ENCODE measurements at regions not wholly inside any gene's neighbourhood (a gene's known extent, or its start where the extent isn't known, plus 50 kb on each side); places are given as distances from the start of the nearest gene placed in this dataset.

DNA sequence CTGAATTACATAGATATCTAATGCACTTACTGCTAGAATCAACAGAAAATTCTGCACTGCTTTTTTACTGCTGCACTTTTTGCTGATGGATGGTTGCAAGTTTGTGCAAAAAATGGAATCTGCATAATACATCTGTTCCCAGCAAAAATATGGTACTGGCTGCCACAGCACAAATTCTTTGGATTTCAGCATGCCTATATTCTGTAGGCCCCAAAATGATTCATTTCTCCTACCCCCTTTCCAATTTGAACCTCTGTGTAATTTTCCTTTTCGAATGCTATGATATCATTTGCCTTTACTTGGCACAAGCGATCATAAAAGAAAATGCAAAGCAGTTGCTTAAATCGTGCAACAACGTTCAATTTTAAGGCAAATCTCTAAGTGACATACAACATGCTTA lies 524.2 kb upstream of the NBEA start:
- H3K4me2 ChIP-seq (ENCODE audit: low read length) = no peak overlapping the region
- H2AFZ ChIP-seq = no peak overlapping the region
- no peaks in the 10 kb centered on the region for H3K9me3 ChIP-seq (ENCODE audit: control insufficient read depth, low read length)
- no peaks in the 10 kb centered on the region for H3K36me3 ChIP-seq (ENCODE audit: control insufficient read depth, insufficient read depth, low read length)
- no peak overlapping the region for H3K27ac ChIP-seq
- no peaks in the 10 kb centered on the region for H3K27me3 ChIP-seq (ENCODE audit: control insufficient read depth, insufficient read depth, low read length)
- H3K79me2 ChIP-seq = no peaks in the 10 kb centered on the region
- no peak overlapping the region for H3K9ac ChIP-seq
- H3K4me1 ChIP-seq = no peaks in the 10 kb centered on the region
- TF ChIP-seq, protein P1, sequence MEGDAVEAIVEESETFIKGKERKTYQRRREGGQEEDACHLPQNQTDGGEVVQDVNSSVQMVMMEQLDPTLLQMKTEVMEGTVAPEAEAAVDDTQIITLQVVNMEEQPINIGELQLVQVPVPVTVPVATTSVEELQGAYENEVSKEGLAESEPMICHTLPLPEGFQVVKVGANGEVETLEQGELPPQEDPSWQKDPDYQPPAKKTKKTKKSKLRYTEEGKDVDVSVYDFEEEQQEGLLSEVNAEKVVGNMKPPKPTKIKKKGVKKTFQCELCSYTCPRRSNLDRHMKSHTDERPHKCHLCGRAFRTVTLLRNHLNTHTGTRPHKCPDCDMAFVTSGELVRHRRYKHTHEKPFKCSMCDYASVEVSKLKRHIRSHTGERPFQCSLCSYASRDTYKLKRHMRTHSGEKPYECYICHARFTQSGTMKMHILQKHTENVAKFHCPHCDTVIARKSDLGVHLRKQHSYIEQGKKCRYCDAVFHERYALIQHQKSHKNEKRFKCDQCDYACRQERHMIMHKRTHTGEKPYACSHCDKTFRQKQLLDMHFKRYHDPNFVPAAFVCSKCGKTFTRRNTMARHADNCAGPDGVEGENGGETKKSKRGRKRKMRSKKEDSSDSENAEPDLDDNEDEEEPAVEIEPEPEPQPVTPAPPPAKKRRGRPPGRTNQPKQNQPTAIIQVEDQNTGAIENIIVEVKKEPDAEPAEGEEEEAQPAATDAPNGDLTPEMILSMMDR (IDR thresholded peaks at IDR 0.05) = no peak
- no peak overlapping the region for H3K4me3 ChIP-seq (ENCODE audit: low read depth, low read length)

DNA sequence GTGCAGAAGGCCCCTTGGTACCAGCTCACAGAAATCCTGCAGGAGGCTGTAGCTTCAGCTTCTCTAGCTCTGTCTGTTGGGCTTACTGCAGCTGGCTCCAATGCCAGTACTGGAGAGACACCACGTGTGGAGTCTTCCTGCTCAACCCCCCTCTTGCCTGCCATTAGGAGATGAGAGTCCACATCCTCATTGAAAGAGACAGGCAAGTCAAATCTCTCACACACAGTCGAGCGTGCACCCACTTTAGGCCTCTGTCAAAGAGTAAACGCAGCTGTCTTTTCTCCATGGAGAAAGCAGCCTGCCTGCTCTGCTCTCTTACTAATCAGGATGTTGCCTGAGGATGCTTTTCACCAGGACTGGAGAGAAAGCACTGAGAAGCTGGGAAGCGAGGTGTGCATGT lies 523.0 kb upstream of the NBEA start:
- H3K79me2 ChIP-seq = no peaks in the 10 kb centered on the region
- H3K36me3 ChIP-seq (ENCODE audit: control insufficient read depth, insufficient read depth, low read length) = no peaks in the 10 kb centered on the region
- no peak overlapping the region for H3K27ac ChIP-seq
- no peak overlapping the region for H3K4me3 ChIP-seq (ENCODE audit: low read depth, low read length)
- H3K27me3 ChIP-seq (ENCODE audit: control insufficient read depth, insufficient read depth, low read length) = no peaks in the 10 kb centered on the region
- H2AFZ ChIP-seq = no peak overlapping the region
- H3K4me2 ChIP-seq (ENCODE audit: low read length) = no peak overlapping the region
- no peaks in the 10 kb centered on the region for H3K4me1 ChIP-seq
- H3K9me3 ChIP-seq (ENCODE audit: control insufficient read depth, low read length) = no peaks in the 10 kb centered on the region
- TF ChIP-seq, protein P1 (IDR thresholded peaks at IDR 0.05) = no peak
- H3K9ac ChIP-seq = no peak overlapping the region

DNA sequence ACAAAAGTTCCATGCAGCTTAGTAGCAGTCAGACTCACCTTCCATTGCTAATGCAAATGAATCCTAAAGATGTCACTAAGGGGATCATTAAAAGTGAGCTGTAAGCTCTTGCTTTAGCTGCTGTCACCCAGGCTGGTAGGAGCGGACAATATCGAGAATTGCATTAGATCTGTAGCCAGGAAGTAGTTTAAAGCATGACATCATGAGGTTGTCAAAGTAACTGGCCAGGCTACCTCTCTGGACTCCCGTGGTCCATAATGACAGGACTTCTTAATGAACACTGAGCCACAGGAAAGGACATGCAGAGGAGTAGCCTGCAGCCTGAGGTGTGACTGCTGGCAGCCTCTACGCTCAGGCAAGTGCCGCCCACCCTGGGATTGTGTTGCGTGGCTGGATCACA lies 522.3 kb upstream of the NBEA start:
- Histone ChIP-seq H3K36me3 (ENCODE audit: control insufficient read depth, insufficient read depth, low read length) (no peaks in the 10 kb centered on the region), H3K4me2 (ENCODE audit: low read length) (no peak overlapping the region), H3K27me3 (ENCODE audit: control insufficient read depth, insufficient read depth, low read length) (no peaks in the 10 kb centered on the region), H3K9me3 (ENCODE audit: control insufficient read depth, low read length) (no peaks in the 10 kb centered on the region), H3K4me3 (ENCODE audit: low read depth, low read length) (no peak overlapping the region), H3K9ac (no peak overlapping the region), H3K4me1 (no peaks in the 10 kb centered on the region), H3K27ac (no peak overlapping the region), H3K79me2 (no peaks in the 10 kb centered on the region), H2AFZ (no peak overlapping the region)
- TF ChIP-seq, protein P1 (IDR thresholded peaks at IDR 0.05) = no peak

DNA sequence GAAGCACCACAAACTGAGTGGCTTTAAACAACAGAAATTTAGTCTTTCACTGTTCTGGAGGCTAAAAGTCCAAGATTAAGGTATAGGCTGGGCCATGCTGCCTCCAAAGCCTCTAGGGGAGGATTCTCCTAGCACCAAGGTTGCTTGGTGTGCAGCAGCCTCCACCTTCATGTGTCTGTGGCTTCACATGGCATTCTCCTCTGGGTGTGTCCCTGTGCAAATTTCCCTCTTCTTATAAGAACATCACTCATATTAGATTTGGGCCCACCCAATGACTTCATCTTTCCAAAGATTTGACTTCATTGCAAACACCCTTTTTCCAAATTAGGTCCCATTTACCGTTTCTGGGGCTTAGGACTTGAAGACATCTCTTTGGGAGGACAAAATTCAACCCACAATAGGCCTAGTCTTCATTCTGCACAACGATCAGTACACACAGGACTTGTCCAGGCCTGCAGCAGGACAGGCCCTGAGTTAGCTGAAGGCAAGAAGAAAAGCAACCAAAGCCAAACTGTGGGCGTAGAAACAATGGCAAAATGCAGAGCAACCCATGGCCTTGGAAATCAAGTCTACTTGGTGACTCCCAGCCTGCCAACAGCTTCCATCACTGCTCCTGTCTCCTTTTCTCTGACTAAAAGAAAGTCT lies 521.2 kb upstream of the NBEA start:
- Histone ChIP-seq H3K79me2 (no peaks in the 10 kb centered on the region), H3K4me1 (no peaks in the 10 kb centered on the region), H3K4me2 (ENCODE audit: low read length) (no peak overlapping the region), H3K27ac (no peak overlapping the region), H3K9me3 (ENCODE audit: control insufficient read depth, low read length) (no peaks in the 10 kb centered on the region), H3K9ac (no peak overlapping the region), H3K27me3 (ENCODE audit: control insufficient read depth, insufficient read depth, low read length) (no peaks in the 10 kb centered on the region), H3K36me3 (ENCODE audit: control insufficient read depth, insufficient read depth, low read length) (no peaks in the 10 kb centered on the region), H3K4me3 (ENCODE audit: low read depth, low read length) (no peak overlapping the region), H2AFZ (no peak overlapping the region)
- TF ChIP-seq, protein P1 (IDR thresholded peaks at IDR 0.05) = no peak

DNA sequence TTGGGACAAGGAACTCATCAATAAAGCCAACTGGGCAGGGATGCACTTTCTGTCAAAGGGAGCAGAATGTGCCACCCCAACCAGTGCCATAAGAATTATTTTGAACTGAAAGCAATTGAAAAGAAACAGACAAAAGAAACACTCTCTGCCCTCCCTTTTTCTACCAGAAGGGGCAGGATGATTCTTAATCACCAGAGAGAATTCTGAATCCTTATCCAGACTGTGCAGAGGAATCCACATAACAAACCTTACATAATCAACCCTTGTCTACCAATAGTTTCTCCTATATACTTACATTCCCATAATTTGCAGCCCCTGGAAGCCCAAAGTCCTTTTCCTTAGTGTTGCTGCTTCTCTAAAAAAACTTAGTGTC lies 520.7 kb upstream of the NBEA start:
- TF ChIP-seq, protein P1 (IDR thresholded peaks at IDR 0.05) = no peak
- Histone ChIP-seq H3K4me2 (ENCODE audit: low read length) (no peak overlapping the region), H3K9me3 (ENCODE audit: control insufficient read depth, low read length) (no peaks in the 10 kb centered on the region), H3K4me3 (ENCODE audit: low read depth, low read length) (no peak overlapping the region), H3K9ac (no peak overlapping the region), H3K4me1 (no peaks in the 10 kb centered on the region), H3K27ac (no peak overlapping the region), H2AFZ (no peak overlapping the region), H3K27me3 (ENCODE audit: control insufficient read depth, insufficient read depth, low read length) (no peaks in the 10 kb centered on the region), H3K36me3 (ENCODE audit: control insufficient read depth, insufficient read depth, low read length) (no peaks in the 10 kb centered on the region), H3K79me2 (no peaks in the 10 kb centered on the region)
